SK-N-SH (cell line): ENCODE measurements at regions not wholly inside any gene's neighbourhood (a gene's known extent, or its start where the extent isn't known, plus 50 kb on each side); places are given as distances from the start of the nearest gene placed in this dataset.
A peak's percentile ranks its signal among the peaks of the same experiment; 100 is the strongest.

Source experiments
- CTCF ChIA-PET: fragments of 300-600, 350-600 bp; formaldehyde crosslinking; extraction: SDS; loops from one replicate; lab custom pipeline; 2021; lab: Yijun Ruan, JAX
- POLR2A ChIA-PET: fragments of 350-600 bp; sonication (Branson Sonifier 250); formaldehyde crosslinking; extraction: SDS; loops from one replicate; lab custom pipeline; 2020; ENCODE audit warnings: antibody characterized with exemption, inconsistent platforms; lab: Yijun Ruan, JAX
- DNase-seq: peaks from one replicate; pipeline ENCODE4 v3.0.0; 2012
- H2AFZ ChIP-seq: fragments of 200-600 bp; sonication (generic); 2 replicates; pipeline ENCODE4 v1.8.1; 2016; ENCODE audit warnings: antibody characterized with exemption, mild to moderate bottlenecking, low read depth
- H3F3A ChIP-seq: fragments of 200-600 bp; sonication (generic); replicated peaks from 2 replicates; pipeline ENCODE3; 2016; ENCODE audit warnings: antibody characterized with exemption, mild to moderate bottlenecking; ENCODE audit not compliant: insufficient read depth
- H3K27ac ChIP-seq, 2 experiments: fragments of 200-500 bp in 1 of 2; fragments of 200-600 bp in 1 of 2; sonication (Bioruptor generic) in 1 of 2; sonication (generic), shearing (Covaris generic) in 1 of 2; 2 replicates each; pipeline versions ENCODE4 v1.5.1 to v1.6.1; 2014 to 2016; ENCODE audit warnings: low read depth in 2 of 2, inconsistent platforms in 1 of 2, low read length in 1 of 2, mild to moderate bottlenecking in 1 of 2, mixed read lengths in 1 of 2
- H3K27me3 ChIP-seq: fragments of 200-600 bp; sonication (generic), shearing (Covaris generic); 2 replicates; pipeline ENCODE4 v1.6.1; 2016; ENCODE audit warnings: mixed run types; ENCODE audit not compliant: insufficient read depth
- H3K36me3 ChIP-seq, 2 experiments: fragments of 200-500 bp in 1 of 2; fragments of 200-600 bp in 1 of 2; sonication (Bioruptor generic) in 1 of 2; sonication (generic) in 1 of 2; replicated peaks in 1 of 2; 2 replicates each; pipeline versions ENCODE3 to v1.5.1; 2014 to 2016; ENCODE audit warnings: low read length in 1 of 2, mild to moderate bottlenecking in 1 of 2; ENCODE audit not compliant: insufficient read depth in 2 of 2, control insufficient read depth in 1 of 2
- H3K4me1 ChIP-seq, 2 experiments: fragments of 200-500 bp in 1 of 2; fragments of 200-600 bp in 1 of 2; sonication (Bioruptor generic) in 1 of 2; sonication (generic), shearing (Covaris generic) in 1 of 2; 2 replicates each; pipeline versions ENCODE4 v1.5.1 to v1.6.1; 2014 to 2016; ENCODE audit warnings: low read depth in 1 of 2, low read length in 1 of 2, mixed run types in 1 of 2; ENCODE audit not compliant: insufficient read depth in 2 of 2, control insufficient read depth in 1 of 2
- H3K4me2 ChIP-seq: fragments of 200-600 bp; sonication (generic), shearing (Covaris generic); 2 replicates; pipeline ENCODE4 v1.6.1; 2017; ENCODE audit warnings: mixed run types
- H3K4me3 ChIP-seq, 2 experiments: fragments of 200-500 bp in 1 of 2; fragments of 200-600 bp in 1 of 2; sonication (Bioruptor generic) in 1 of 2; sonication (generic), shearing (Covaris generic) in 1 of 2; 2 replicates each; pipeline versions ENCODE4 v1.5.1 to v1.8.1; 2014 to 2016; ENCODE audit warnings: low read depth in 2 of 2, inconsistent platforms in 1 of 2, low read length in 1 of 2, mild to moderate bottlenecking in 1 of 2, mixed read lengths in 1 of 2, moderate library complexity in 1 of 2
- H3K79me2 ChIP-seq: fragments of 200-600 bp; sonication (generic); 2 replicates; pipeline ENCODE4 v1.8.1; 2017; ENCODE audit warnings: mild to moderate bottlenecking; ENCODE audit not compliant: insufficient read depth
- H3K9ac ChIP-seq: fragments of 200-600 bp; sonication (generic); 2 replicates; pipeline ENCODE4 v1.6.1; 2017; ENCODE audit warnings: mixed run types
- H3K9me2 ChIP-seq: fragments of 200-600 bp; sonication (generic); 2 replicates; pipeline ENCODE4 v1.6.1; 2017; ENCODE audit warnings: mixed run types
- H3K9me3 ChIP-seq: fragments of 200-600 bp; sonication (generic); 2 replicates; pipeline ENCODE4 v1.6.1; 2017; ENCODE audit warnings: mixed run types, mild to moderate bottlenecking, moderate library complexity
- H4K20me1 ChIP-seq: fragments of 200-600 bp; sonication (generic); 2 replicates; pipeline ENCODE4 v1.6.1; 2017; ENCODE audit warnings: mild to moderate bottlenecking, mixed run types; ENCODE audit not compliant: insufficient read depth
- CHD2 ChIP-seq: fragments of 150-350 bp; IDR thresholded peaks from 2 replicates; pipeline ENCODE4 v1.6.1; 2018; ENCODE audit warnings: low read length; ENCODE audit not compliant: partially characterized antibody
- ELF1 ChIP-seq: IDR thresholded peaks from 2 replicates; pipeline ENCODE4 v1.4.0; 2012
- EP300 ChIP-seq, 2 experiments: IDR thresholded peaks; 2 replicates each; pipeline versions ENCODE4 v1.4.0 to v1.6.1; 2012; ENCODE audit warnings: borderline replicate concordance in 1 of 2, low read depth in 1 of 2, low read length in 1 of 2
- EZH2phosphoT487 ChIP-seq: fragments of 200-600 bp; sonication (generic); IDR thresholded peaks from 2 replicates; pipeline ENCODE4 v1.6.1; 2017; ENCODE audit warnings: low read depth, mixed run types, mild to moderate bottlenecking, antibody characterized with exemption, moderate library complexity, borderline replicate concordance
- FOSL2 ChIP-seq: IDR thresholded peaks from 2 replicates; pipeline ENCODE4 v1.4.0; 2012; ENCODE audit warnings: low read depth, mild to moderate bottlenecking, moderate library complexity, borderline replicate concordance
- FOXM1 ChIP-seq: IDR thresholded peaks from 2 replicates; pipeline ENCODE4 v1.4.0; 2012; ENCODE audit warnings: low read depth, mild to moderate bottlenecking
- GABPA ChIP-seq: IDR thresholded peaks from 2 replicates; pipeline ENCODE4 v1.4.0; 2012; ENCODE audit warnings: low read depth, mild to moderate bottlenecking
- JUND ChIP-seq: IDR thresholded peaks from 2 replicates; pipeline ENCODE4 v1.4.0; 2012
- MAX ChIP-seq: IDR thresholded peaks from 2 replicates; pipeline ENCODE4 v1.4.0; 2012; ENCODE audit warnings: low read depth
- MEF2A ChIP-seq: IDR thresholded peaks from 2 replicates; pipeline ENCODE4 v1.4.0; 2012; ENCODE audit warnings: low read depth, borderline replicate concordance
- MXI1 ChIP-seq: IDR thresholded peaks from 2 replicates; pipeline ENCODE4 v1.6.1; 2012; ENCODE audit warnings: mild to moderate bottlenecking, low read depth, low read length, improper control_type of control experiment
- NFIC ChIP-seq: IDR thresholded peaks from 2 replicates; pipeline ENCODE4 v1.4.0; 2012; ENCODE audit warnings: borderline replicate concordance
- NRF1 ChIP-seq: IDR thresholded peaks from 2 replicates; pipeline ENCODE4 v1.6.1; 2012; ENCODE audit warnings: low read depth, mild to moderate bottlenecking, low read length
- POLR2AphosphoS5 ChIP-seq: IDR thresholded peaks from 2 replicates; pipeline ENCODE4 v1.6.1; 2012; ENCODE audit warnings: low read depth, low read length
- RAD21 ChIP-seq: IDR thresholded peaks from 2 replicates; pipeline ENCODE4 v1.6.1; 2012; ENCODE audit warnings: mild to moderate bottlenecking, low read length
- RXRA ChIP-seq: IDR thresholded peaks from 2 replicates; pipeline ENCODE4 v1.4.0; 2012; ENCODE audit warnings: low read depth, mild to moderate bottlenecking, borderline replicate concordance
- SIN3A ChIP-seq: IDR thresholded peaks from 2 replicates; pipeline ENCODE4 v1.6.1; 2012; ENCODE audit warnings: low read depth, mild to moderate bottlenecking, low read length, moderate library complexity, borderline replicate concordance
- SMC3 ChIP-seq: IDR thresholded peaks from 2 replicates; pipeline ENCODE4 v1.6.1; 2012; ENCODE audit warnings: low read depth, low read length, improper control_type of control experiment
- TAF1 ChIP-seq: IDR thresholded peaks from 2 replicates; pipeline ENCODE4 v1.6.1; 2012; ENCODE audit warnings: low read depth, mild to moderate bottlenecking, low read length, moderate library complexity, borderline replicate concordance
- TCF12 ChIP-seq: IDR thresholded peaks from 2 replicates; pipeline ENCODE4 v1.4.0; 2012
- USF2 ChIP-seq: fragments of 150-350 bp; IDR thresholded peaks from 2 replicates; pipeline ENCODE4 v1.6.1; 2017; ENCODE audit warnings: antibody characterized with exemption, low read length, low read depth, borderline replicate concordance
- YY1 ChIP-seq: IDR thresholded peaks from 2 replicates; pipeline ENCODE4 v1.4.0; 2012; ENCODE audit warnings: low read depth, mild to moderate bottlenecking
- ZBTB33 ChIP-seq: IDR thresholded peaks from 2 replicates; pipeline ENCODE4 v1.4.0; 2012; ENCODE audit warnings: low read depth, borderline replicate concordance
- WGBS: methylation state at CpG from one replicate; pipeline ENCODE4 v1.1.6; 2017; ENCODE audit warnings: low lambda C conversion rate; 5-methylcytosine and 5-hydroxymethylcytosine counted together

- TF ChIP-seq TCF12 (peak; percentile 28; the same call in 1 of the 2 replicates), NFIC (peak; percentile 70), TAF1 (no peak), GABPA (no peak), NRF1 (no peak), POLR2AphosphoS5 (no peak), YY1 (no peak), USF2 (no peak), FOXM1 (no peak), JUND (no peak), SMC3 (peak; percentile 35; the same call in 1 of the 2 replicates), SIN3A (no peak), MXI1 (peak; percentile 87), MEF2A (no peak), EP300 (IDR thresholded peaks at IDR 0.05; ENCODE audit: borderline replicate concordance in 1 of 2, low read depth in 1 of 2, low read length in 1 of 2) (peak in 1 of 2 experiments; percentile 86; a peak in 2 of 4 replicates), ELF1 (no peak), ZBTB33 (no peak)
Measured at GRCh38 chr2:7377916-7378569, 460.8 kb downstream of the RNF144A start (continued).

GRCh38 chr2:7378591-7378990 lies 461.4 kb downstream of the RNF144A start:
- Histone ChIP-seq H3K9me2 (no peaks in the 10 kb centered on the region), H3F3A (no peaks in the 10 kb centered on the region), H3K9me3 (no peaks in the 10 kb centered on the region)
- peak; percentile 36 for DNase-seq
- POLR2A ChIA-PET: no interaction called here
- no peak for TF ChIP-seq MAX
- no peak for TF ChIP-seq CHD2
- no peak for TF ChIP-seq SIN3A
- TF ChIP-seq RAD21: no peak
- no peak for TF ChIP-seq MEF2A
- no peak for TF ChIP-seq FOXM1
- no peak for TF ChIP-seq POLR2AphosphoS5
- TF ChIP-seq GABPA: no peak
- TF ChIP-seq TCF12: no peak
- TF ChIP-seq RXRA: no peak
- no peak for TF ChIP-seq EZH2phosphoT487
- no peak for TF ChIP-seq EP300 (IDR thresholded peaks at IDR 0.05; ENCODE audit: borderline replicate concordance in 1 of 2, low read depth in 1 of 2, low read length in 1 of 2)
- no peak for TF ChIP-seq FOSL2
- TF ChIP-seq, all 33 proteins: peak for 0
- H3K27ac ChIP-seq: peak overlapping the region in 1 of 2 experiments; percentile 80; a peak in 2 of 4 replicates
- no peaks in the 10 kb centered on the region for H4K20me1 ChIP-seq
- H3K27me3 ChIP-seq: no peaks in the 10 kb centered on the region
- CTCF ChIA-PET: interaction anchor here (0.9 to 1.8 kb wide), 12 partner anchors 13 to 281 kb away, joined by 3 to 7 read pairs (median 4); no protein-coding TSS in a partner anchor
- no peak overlapping the region for H3K4me2 ChIP-seq
- H3K9ac ChIP-seq: no peak overlapping the region
- peaks cover 0 to 19% of the 10 kb centered on the region in 2 experiments; a peak in 2 of 4 replicates for H3K4me1 ChIP-seq
- H2AFZ ChIP-seq: no peak overlapping the region
- 63% methylated on average over 12 of the region's 12 CpGs for WGBS
- H3K36me3 ChIP-seq: no peaks in the 10 kb centered on the region
- H3K4me3 ChIP-seq: no peak overlapping the region
- no peaks in the 10 kb centered on the region for H3K79me2 ChIP-seq
